GM12865 (cell line): ENCODE measurements at regions not wholly inside any gene's neighbourhood (a gene's known extent, or its start where the extent isn't known, plus 50 kb on each side); places are given as distances from the start of the nearest gene placed in this dataset.

ENCODE experiments used
- DNase-seq: peaks from one replicate; pipeline ENCODE4 v3.0.0; 2010; ENCODE audit warnings: low read depth
- H3K4me3 ChIP-seq: 2 replicates; pipeline ENCODE4 v1.5.1; 2011; ENCODE audit warnings: mild to moderate bottlenecking, low read depth, low read length, control low read depth
- CTCF ChIP-seq: IDR thresholded peaks from 2 replicates; pipeline ENCODE4 v1.5.1; 2011; ENCODE audit warnings: low read length, control low read depth, low read depth, inconsistent platforms; ENCODE audit not compliant: insufficient read depth; ENCODE audit errors: missing control alignments

GRCh38 chr12:47577206-47577989, 128.4 kb downstream of the RPAP3 start:
- no peak for TF ChIP-seq CTCF
- no peak for DNase-seq
- H3K4me3 ChIP-seq, result no peak overlapping the region

DNA sequence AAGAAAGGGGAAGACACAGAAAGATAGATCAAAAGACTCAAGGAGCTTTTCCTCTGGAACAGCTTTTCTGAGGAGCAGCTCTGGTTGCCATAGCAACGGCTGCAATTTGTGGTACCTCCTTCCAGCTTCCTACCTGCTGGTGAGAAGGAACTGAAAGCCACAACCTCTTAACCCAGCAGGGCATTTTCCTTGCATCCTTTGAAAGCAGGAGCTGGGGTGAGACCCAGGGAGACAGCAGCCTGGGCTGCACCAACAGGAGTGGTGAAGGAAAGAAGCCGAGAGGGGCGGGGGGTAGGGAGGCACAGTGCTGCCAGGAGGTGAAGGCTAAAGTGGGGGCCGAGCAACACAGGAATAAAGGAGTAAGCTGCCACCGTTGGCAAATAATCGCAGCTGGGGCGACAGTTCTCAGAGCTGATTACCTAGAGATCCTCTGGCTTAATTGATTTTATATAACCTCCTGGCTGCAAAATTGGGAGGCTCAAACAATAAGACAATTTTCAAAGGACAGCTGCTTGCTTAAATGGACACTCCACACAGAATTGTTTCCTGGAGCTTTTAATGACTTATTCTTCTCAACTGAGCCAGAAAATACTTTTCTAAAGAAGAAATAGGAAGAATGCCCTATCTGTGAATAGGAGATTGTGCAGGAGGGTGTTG, 129.4 kb downstream of the RPAP3 start:
- H3K4me3 ChIP-seq, result no peak overlapping the region
- TF ChIP-seq CTCF, result no peak
- no peak for DNase-seq

DNA sequence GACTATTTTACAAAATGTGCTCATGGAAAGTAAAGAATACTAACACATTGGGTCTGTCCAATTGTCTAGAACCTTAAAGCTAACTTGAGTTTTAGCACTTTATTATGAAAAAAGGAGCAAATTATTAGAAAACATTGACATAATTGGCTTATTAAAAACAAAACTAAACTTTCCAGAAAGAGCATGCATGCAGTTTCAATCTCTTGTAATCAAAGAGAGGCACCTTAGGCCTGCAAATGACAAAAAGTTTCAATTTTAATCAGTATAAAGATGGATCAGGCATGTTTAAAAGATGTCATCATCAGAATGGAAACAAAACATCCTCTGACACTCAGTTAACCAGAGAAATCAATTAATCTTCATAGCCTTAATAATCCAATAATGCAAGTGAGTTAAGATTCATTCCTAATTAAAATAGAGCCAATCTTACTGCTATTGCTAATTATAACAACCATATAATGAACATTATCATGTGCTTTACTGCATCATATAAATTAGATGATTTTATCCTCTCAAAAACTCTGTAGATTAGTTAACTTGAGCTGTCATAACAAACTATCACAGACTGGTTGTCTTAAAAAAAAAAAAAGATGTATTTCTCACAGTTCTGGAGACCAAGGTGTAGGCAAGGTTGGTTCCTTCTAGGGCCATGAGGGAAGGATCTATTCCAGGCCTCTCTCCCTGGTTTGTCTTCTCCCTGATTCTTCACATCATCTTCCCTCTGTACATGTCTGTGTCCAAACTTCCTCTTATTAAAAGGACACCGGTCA, 131.4 kb downstream of the RPAP3 start:
- H3K4me3 ChIP-seq, result no peak overlapping the region
- TF ChIP-seq CTCF, result no peak
- DNase-seq, result no peak

DNA sequence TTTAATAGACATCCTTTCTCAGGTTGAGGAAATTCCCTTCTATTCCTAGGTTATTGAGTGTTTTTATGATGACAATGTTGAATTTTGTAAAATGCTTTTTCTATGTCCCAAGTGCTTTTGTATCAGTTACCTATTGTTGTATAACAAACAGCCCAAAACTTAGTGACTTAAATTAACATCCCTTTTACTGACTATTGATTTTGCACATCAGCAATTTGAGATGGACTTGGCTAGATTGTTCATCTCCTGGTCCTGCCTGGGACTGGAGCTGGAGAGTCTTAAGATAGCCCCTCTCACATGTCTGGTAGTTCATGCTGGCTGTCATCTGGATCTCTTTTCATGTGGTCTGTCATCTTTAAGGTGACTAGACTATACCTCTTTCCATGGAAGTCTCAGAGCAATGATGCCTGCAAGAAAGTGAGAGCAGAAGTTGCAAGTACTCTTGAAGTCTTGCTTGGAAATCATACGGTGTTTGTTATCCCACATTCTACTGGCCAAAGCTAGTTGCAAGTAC, 132.6 kb downstream of the RPAP3 start:
- no peak overlapping the region for H3K4me3 ChIP-seq
- DNase-seq, result no peak
- TF ChIP-seq CTCF, result no peak

GRCh38 chr12:47570151-47570550, 135.7 kb downstream of the RPAP3 start:
- H3K4me3 ChIP-seq, result no peak overlapping the region
- DNase-seq, result no peak
- TF ChIP-seq CTCF, result no peak

DNA sequence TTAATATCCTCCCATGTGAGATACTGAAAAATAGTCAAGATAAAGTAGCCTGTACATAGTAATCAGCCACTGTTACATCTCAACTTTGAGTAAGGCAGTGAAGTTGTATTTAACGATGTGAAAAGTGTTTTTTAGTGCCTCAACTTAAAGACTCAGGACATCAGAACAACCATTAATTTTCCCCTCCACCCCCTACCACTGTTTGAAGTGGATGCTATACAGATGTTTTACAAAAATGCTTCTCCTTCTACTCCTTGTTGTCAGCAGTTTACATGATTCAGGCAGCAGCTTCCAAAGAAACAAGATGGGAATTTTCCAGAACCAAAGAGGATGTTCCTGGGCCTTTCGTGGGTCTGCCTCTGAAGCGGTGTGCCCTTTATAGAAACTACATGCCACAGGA, 143.6 kb downstream of the RPAP3 start:
- H3K4me3 ChIP-seq, result no peak overlapping the region
- TF ChIP-seq CTCF, result no peak
- DNase-seq, result no peak
